HepG2 (cell line): ENCODE measurements at regions not wholly inside any gene's neighbourhood (a gene's known extent, or its start where the extent isn't known, plus 50 kb on each side); places are given as distances from the start of the nearest gene placed in this dataset.

Experiments
- ATAC-seq: fragments of 200-7000 bp; cut with Tn5 transposase; 3 replicates; pipeline ENCODE4 v1.9.1; 2020; ENCODE audit warnings: mild to moderate bottlenecking, moderate library complexity
- BruUV-seq: library from RNA; stranded (reverse); fragments of 400-500 nt; replicated peaks from 2 replicates; lab custom pipeline; 2021; lab: Mats Ljungman, UMichigan
- CTCF ChIA-PET: fragments of 300-600 bp; formaldehyde crosslinking; extraction: SDS; loops from one replicate; lab custom pipeline; 2021; ENCODE audit warnings: low total read pairs, inconsistent platforms, low intra/inter-chr PET ratio; lab: Yijun Ruan, JAX
- POLR2A ChIA-PET: fragments of 350-600 bp; sonication (Branson Sonifier 250); formaldehyde crosslinking; loops from one replicate; lab custom pipeline; 2020; ENCODE audit warnings: antibody characterized with exemption, inconsistent platforms; lab: Yijun Ruan, JAX
- DNase-seq: peaks from one replicate; pipeline ENCODE4 v3.0.0-alpha.2; 2015; ENCODE audit warnings: low spot score
- FAIRE-seq: peaks from 3 replicates; lab custom pipeline; 2011; peaks lifted over from hg19 to GRCh38; lab: Jason Lieb, UNC
- H2AFZ ChIP-seq: one replicate; pipeline ENCODE4 v1.6.1; 2011; ENCODE audit warnings: low read length, inconsistent platforms
- H3K27ac ChIP-seq: fragments of 300-600 bp; 3 replicates; pipeline ENCODE4 v1.8.0; 2011; ENCODE audit warnings: mixed run types, mild to moderate bottlenecking, mixed read lengths, low read length, inconsistent platforms; ENCODE audit not compliant: insufficient read depth; ENCODE audit errors: extremely low read length
- H3K27me3 ChIP-seq, 2 experiments: fragments of 200-600 bp in 1 of 2; 2 replicates in 1 of 2; 3 replicates in 1 of 2; pipeline versions ENCODE4 v1.6.0 to v1.8.0; 2011; ENCODE audit warnings: low read length in 2 of 2, mild to moderate bottlenecking in 2 of 2, moderate library complexity in 2 of 2, inconsistent platforms in 1 of 2; ENCODE audit not compliant: insufficient read depth in 2 of 2, control insufficient read depth in 1 of 2
- H3K36me3 ChIP-seq, 2 experiments: fragments of 200-600 bp in 1 of 2; replicated peaks in 1 of 2; 2 replicates in 1 of 2; 3 replicates in 1 of 2; pipeline versions ENCODE4 v1.5.1 to v1.8.0; 2011; ENCODE audit warnings: low read length in 2 of 2, inconsistent platforms in 1 of 2; ENCODE audit not compliant: insufficient read depth in 2 of 2, control insufficient read depth in 1 of 2
- H3K4me1 ChIP-seq: 2 replicates; pipeline ENCODE4 v1.5.1; 2012; ENCODE audit warnings: low read length, inconsistent platforms; ENCODE audit not compliant: insufficient read depth
- H3K4me2 ChIP-seq: 2 replicates; pipeline ENCODE4 v1.6.0; 2011; ENCODE audit warnings: low read depth, low read length, inconsistent platforms
- H3K4me3 ChIP-seq, 3 experiments: fragments of 200-600 bp in 1 of 3; sonication (generic), shearing (Covaris generic) in 1 of 3; replicated peaks in 1 of 3; 2 replicates each; pipeline ENCODE4 v1.5.1; 2011 to 2016; ENCODE audit warnings: low read length in 3 of 3, inconsistent platforms in 2 of 3, low read depth in 2 of 3, mild to moderate bottlenecking in 2 of 3, control low read depth in 1 of 3, mixed read lengths in 1 of 3; ENCODE audit not compliant: insufficient read depth in 1 of 3
- H3K79me2 ChIP-seq: one replicate; pipeline ENCODE4 v1.6.1; 2011; ENCODE audit warnings: low read length, inconsistent platforms; ENCODE audit not compliant: insufficient read depth
- H3K9ac ChIP-seq: 2 replicates; pipeline ENCODE4 v1.6.0; 2011; ENCODE audit warnings: mild to moderate bottlenecking, low read depth, low read length, inconsistent platforms; ENCODE audit not compliant: insufficient read depth
- H3K9me3 ChIP-seq: 2 replicates; pipeline ENCODE4 v1.5.1; 2012; ENCODE audit warnings: mild to moderate bottlenecking, low read length
- H4K20me1 ChIP-seq: 2 replicates; pipeline ENCODE4 v1.6.0; 2011; ENCODE audit warnings: inconsistent platforms, mild to moderate bottlenecking, low read length, moderate library complexity; ENCODE audit not compliant: insufficient read depth
- CERS6 ChIP-seq: sonication (generic); formaldehyde crosslinking; IDR thresholded peaks from 2 replicates; pipeline ENCODE4 v1.5.0; 2020; ENCODE audit warnings: missing genetic modification reagents
- CHD4 ChIP-seq: fragments of 200-600 bp; sonication (generic); IDR thresholded peaks from 2 replicates; pipeline ENCODE4 v1.7.0; 2017; ENCODE audit warnings: mild to moderate bottlenecking, low read length, borderline replicate concordance
- HIVEP1 ChIP-seq: sonication (generic); formaldehyde crosslinking; IDR thresholded peaks from 2 replicates; pipeline ENCODE4 v1.4.0; 2020; ENCODE audit warnings: mild to moderate bottlenecking, missing genetic modification reagents
- PATZ1 ChIP-seq: sonication (generic); formaldehyde crosslinking; IDR thresholded peaks from 2 replicates; pipeline ENCODE4 v1.4.0; 2020; ENCODE audit warnings: missing genetic modification reagents
- POLR2A ChIP-seq, 2 experiments: IDR thresholded peaks; 2 replicates each; pipeline ENCODE4 v1.6.1; 2011; ENCODE audit warnings: low read depth in 2 of 2, low read length in 2 of 2, mild to moderate bottlenecking in 1 of 2, moderate library complexity in 1 of 2; ENCODE audit not compliant: insufficient read depth in 1 of 2
- TBL1XR1 ChIP-seq: fragments of 150-350 bp; IDR thresholded peaks from 2 replicates; pipeline ENCODE4 v1.6.1; 2014; ENCODE audit warnings: borderline replicate concordance, low read length; ENCODE audit not compliant: partially characterized antibody
- ZSCAN25 ChIP-seq: sonication (generic); formaldehyde crosslinking; IDR thresholded peaks from 2 replicates; pipeline ENCODE4 v1.8.0; 2022; ENCODE audit warnings: mild to moderate bottlenecking, missing genetic modification reagents
- WGBS: methylation state at CpG from one replicate; pipeline ENCODE4 v1.1.6; 2017; ENCODE audit warnings: low lambda C conversion rate; 5-methylcytosine and 5-hydroxymethylcytosine counted together
- in situ Hi-C: cut with HindIII; loops from 2 replicates; pipeline ENCODE4 v1.10.0; 2017; ENCODE audit warnings: low pct_unique_long_range_greater_than_20kb; ENCODE audit not compliant: extremely low pct_ligation_motif_present
- intact Hi-C: fragments of 100-400 bp; cut with micrococcal nuclease; formaldehyde crosslinking; loops from one replicate; pipeline ENCODE4 v1.10.0; 2022; ENCODE audit not compliant: unreplicated experiment

- no peak for TF ChIP-seq CERS6 (CRISPR knock-in tag)
- TF ChIP-seq CHD4 = no peak
Observed at GRCh38 chr2:117485588-117485987, 328.9 kb upstream of the DDX18 start (continued).

- 25% methylated on average over 2 of the region's 2 CpGs for WGBS
- POLR2A ChIA-PET = no interaction called here
- no peaks in the 10 kb centered on the region for H4K20me1 ChIP-seq
- intact Hi-C loops (no loop called here), in situ Hi-C loops (no loop called here)
- no peak overlapping the region for H3K4me2 ChIP-seq
- H3K36me3 ChIP-seq = no peaks in the 10 kb centered on the region
- CTCF ChIA-PET = no interaction called here
- H3K4me3 ChIP-seq = no peak overlapping the region
- no peak for TF ChIP-seq TBL1XR1
- no peak for TF ChIP-seq HIVEP1 (CRISPR knock-in tag)
- TF ChIP-seq ZSCAN25 (CRISPR knock-in tag) = no peak
- H3K79me2 ChIP-seq = no peaks in the 10 kb centered on the region
- BruUV-seq = no TSS peak
- DNase-seq (no peak), ATAC-seq (no peak), FAIRE-seq (no peak)
- H3K27me3 ChIP-seq = no peaks in the 10 kb centered on the region
- no peak overlapping the region for H2AFZ ChIP-seq
- H3K9ac ChIP-seq = no peak overlapping the region
- H3K27ac ChIP-seq = no peak overlapping the region
- no peaks in the 10 kb centered on the region for H3K4me1 ChIP-seq
- no peaks in the 10 kb centered on the region; the same call in 1 of the 2 replicates for H3K9me3 ChIP-seq
Observed at GRCh38 chr2:117486081-117486480, 328.4 kb upstream of the DDX18 start.

GRCh38 chr2:117492209-117492851 is 322.2 kb upstream of the DDX18 start:
- no peaks in the 10 kb centered on the region for H3K9me3 ChIP-seq
- POLR2A ChIA-PET = no interaction called here

More at GRCh38 chr2:117492209-117492851, 322.2 kb upstream of the DDX18 start:
- no peaks in the 10 kb centered on the region for H3K79me2 ChIP-seq
- in situ Hi-C loops (no loop called here), intact Hi-C loops (no loop called here)
- BruUV-seq = no TSS peak
- H3K27me3 ChIP-seq = no peaks in the 10 kb centered on the region
- TF ChIP-seq POLR2A (IDR thresholded peaks at IDR 0.05; ENCODE audit: insufficient read depth in 1 of 2, low read depth in 2 of 2, low read length in 2 of 2) = no peak
- no peak for TF ChIP-seq PATZ1 (CRISPR knock-in tag)
- H3K9ac ChIP-seq = no peak overlapping the region
- no peak overlapping the region for H3K4me2 ChIP-seq
- no peak overlapping the region for H3K4me3 ChIP-seq
- no peaks in the 10 kb centered on the region for H4K20me1 ChIP-seq
- no peak overlapping the region for H3K27ac ChIP-seq
- no peak overlapping the region for H2AFZ ChIP-seq
- CTCF ChIA-PET = no interaction called here
- DNase-seq (no peak), ATAC-seq (no peak), FAIRE-seq (no peak)
- WGBS = 5% methylated on average over 3 of the region's 3 CpGs
- no peaks in the 10 kb centered on the region for H3K36me3 ChIP-seq
- H3K4me1 ChIP-seq = no peaks in the 10 kb centered on the region
